ENCODE measurements at regions not wholly inside any gene's neighbourhood (a gene's known extent, or its start where the extent isn't known, plus 50 kb on each side); places are given as distances from the start of the nearest gene placed in this dataset.

- FAIRE-seq (no peak), DNase-seq (ENCODE audit: low read depth) (no peak)
- Histone ChIP-seq H3K4me3 (ENCODE audit: low read depth, low read length) (no peak overlapping the region), H3K36me3 (ENCODE audit: control insufficient read depth, insufficient read depth, low read length) (no peaks in the 10 kb centered on the region), H3K27me3 (ENCODE audit: control insufficient read depth, insufficient read depth, low read length) (no peaks in the 10 kb centered on the region)
- TF ChIP-seq CTCF (IDR thresholded peaks at IDR 0.05; ENCODE audit: insufficient read depth, low read length, severe bottlenecking) = no peak
Measured at GRCh38 chr3:176757429-176757828, 439.9 kb downstream of the TBL1XR1 start.

DNA sequence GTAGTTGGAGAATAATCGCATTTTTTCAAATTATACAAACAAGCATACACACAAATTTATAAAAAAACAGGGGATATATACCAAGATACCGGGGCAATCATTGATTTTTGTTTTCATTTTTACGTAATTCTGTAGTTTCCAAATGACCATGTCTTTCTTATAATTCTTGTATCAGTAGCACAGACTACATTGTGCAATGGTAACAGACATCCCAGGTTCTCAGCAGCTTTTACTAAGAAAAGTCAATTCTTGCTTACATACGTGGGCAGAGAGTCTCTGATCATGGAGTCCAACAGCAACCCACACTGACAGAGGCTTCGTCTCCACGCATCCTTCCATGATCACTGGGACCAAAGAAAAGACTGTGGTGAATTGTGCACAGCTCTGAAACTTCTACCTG lies 441.3 kb downstream of the TBL1XR1 start:
- DNase-seq (ENCODE audit: low read depth) = no peak
- no peaks in the 10 kb centered on the region for H3K27me3 ChIP-seq (ENCODE audit: control insufficient read depth, insufficient read depth, low read length)
- FAIRE-seq = no peak
- TF ChIP-seq CTCF (IDR thresholded peaks at IDR 0.05; ENCODE audit: insufficient read depth, low read length, severe bottlenecking) = no peak
- no peaks in the 10 kb centered on the region for H3K36me3 ChIP-seq (ENCODE audit: control insufficient read depth, insufficient read depth, low read length)
- no peak overlapping the region for H3K4me3 ChIP-seq (ENCODE audit: low read depth, low read length)

GRCh38 chr3:176755552-176755951 lies 441.7 kb downstream of the TBL1XR1 start:
- DNase-seq (ENCODE audit: low read depth) (no peak), FAIRE-seq (no peak)
- TF ChIP-seq CTCF (IDR thresholded peaks at IDR 0.05; ENCODE audit: insufficient read depth, low read length, severe bottlenecking) = no peak
- Histone ChIP-seq H3K36me3 (ENCODE audit: control insufficient read depth, insufficient read depth, low read length) (no peaks in the 10 kb centered on the region), H3K4me3 (ENCODE audit: low read depth, low read length) (no peak overlapping the region), H3K27me3 (ENCODE audit: control insufficient read depth, insufficient read depth, low read length) (no peaks in the 10 kb centered on the region)

- H3K36me3 ChIP-seq (ENCODE audit: control insufficient read depth, insufficient read depth, low read length) = no peaks in the 10 kb centered on the region
- H3K4me3 ChIP-seq (ENCODE audit: low read depth, low read length) = no peak overlapping the region
- H3K27me3 ChIP-seq (ENCODE audit: control insufficient read depth, insufficient read depth, low read length) = no peaks in the 10 kb centered on the region
- no peak for FAIRE-seq
- no peak for TF ChIP-seq CTCF (IDR thresholded peaks at IDR 0.05; ENCODE audit: insufficient read depth, low read length, severe bottlenecking)
- no peak for DNase-seq (ENCODE audit: low read depth)
Measured at GRCh38 chr3:176741664-176742047, 455.6 kb downstream of the TBL1XR1 start.

DNA sequence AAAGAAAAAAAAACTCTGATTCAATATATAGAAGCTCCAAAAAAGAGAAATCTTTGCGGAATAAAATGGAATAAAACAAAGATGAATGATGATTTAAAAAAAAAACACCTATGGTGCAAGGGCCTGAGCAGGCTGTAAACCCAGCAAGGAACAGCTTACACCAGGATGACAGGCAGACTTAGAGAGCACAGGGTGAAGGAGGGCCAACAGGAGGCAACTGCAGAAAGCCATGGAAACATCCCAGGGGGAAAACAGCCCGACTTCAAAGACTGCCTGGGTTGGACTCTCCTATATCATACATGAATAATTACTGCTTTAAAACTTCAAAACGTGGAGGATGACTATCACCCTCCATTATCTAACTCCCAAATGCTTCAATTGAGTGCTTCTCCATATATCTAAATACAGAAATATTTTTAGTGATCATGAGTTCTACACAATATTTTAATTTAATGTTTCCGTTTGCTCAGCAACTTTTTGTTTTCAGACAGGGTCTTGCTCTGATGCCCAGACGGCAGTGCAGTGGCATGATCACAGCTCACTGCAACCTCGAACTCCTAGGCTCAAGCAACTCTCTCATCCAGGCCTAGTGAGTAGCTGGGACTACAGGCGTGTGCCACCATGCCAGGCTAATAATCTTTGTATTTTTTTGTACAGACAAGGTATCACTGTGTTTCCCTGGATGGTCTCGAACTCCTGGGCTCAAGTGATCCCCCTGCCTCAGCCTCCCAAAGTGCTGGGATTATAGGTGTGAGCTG lies 456.2 kb downstream of the TBL1XR1 start:
- H3K4me3 ChIP-seq (ENCODE audit: low read depth, low read length) = no peak overlapping the region
- DNase-seq (ENCODE audit: low read depth) (no peak), FAIRE-seq (no peak)
- H3K27me3 ChIP-seq (ENCODE audit: control insufficient read depth, insufficient read depth, low read length) = no peaks in the 10 kb centered on the region
- H3K36me3 ChIP-seq (ENCODE audit: control insufficient read depth, insufficient read depth, low read length) = no peaks in the 10 kb centered on the region
- no peak for TF ChIP-seq CTCF (IDR thresholded peaks at IDR 0.05; ENCODE audit: insufficient read depth, low read length, severe bottlenecking)

DNA sequence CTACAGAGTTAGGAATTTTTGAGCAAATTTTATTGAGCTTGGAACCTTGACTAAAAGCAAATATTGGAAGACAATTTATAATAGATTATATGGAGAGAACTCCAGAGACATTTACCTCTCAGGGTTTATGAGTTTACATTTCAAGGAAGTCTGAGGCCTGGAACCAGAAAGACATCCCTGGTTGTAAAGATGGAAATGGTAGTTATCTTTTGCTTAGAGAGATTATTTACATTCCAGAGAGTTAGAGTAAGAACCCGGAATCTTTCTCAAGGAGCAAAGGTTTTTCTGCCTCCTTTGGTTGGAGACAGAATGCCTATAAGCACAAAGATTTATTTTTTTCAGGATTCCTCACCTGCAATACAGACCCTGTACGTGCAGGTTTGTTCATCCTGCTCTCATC lies 458.1 kb downstream of the TBL1XR1 start:
- Histone ChIP-seq H3K4me3 (ENCODE audit: low read depth, low read length) (no peak overlapping the region), H3K36me3 (ENCODE audit: control insufficient read depth, insufficient read depth, low read length) (no peaks in the 10 kb centered on the region), H3K27me3 (ENCODE audit: control insufficient read depth, insufficient read depth, low read length) (no peaks in the 10 kb centered on the region)
- FAIRE-seq (no peak), DNase-seq (ENCODE audit: low read depth) (no peak)
- TF ChIP-seq CTCF (IDR thresholded peaks at IDR 0.05; ENCODE audit: insufficient read depth, low read length, severe bottlenecking) = no peak

Data from bronchial epithelial cell (primary cell).